Effector memory CD8-positive, alpha-beta T cell (primary cell): ENCODE measurements at regions not wholly inside any gene's neighbourhood (a gene's known extent, or its start where the extent isn't known, plus 50 kb on each side); places are given as distances from the start of the nearest gene placed in this dataset.

Experiments used
- ATAC-seq: fragments of 150-1000 bp; cut with Tn5 transposase; replicated peaks from 2 replicates; pipeline ENCODE4 v1.10.0; 2021; ENCODE audit warnings: mild to moderate bottlenecking, moderate library complexity
- DNase-seq, 3 experiments: peaks; one replicate each; pipeline ENCODE4 v3.0.0; 2021
- H3K27ac Mint-ChIP-seq, 2 donors: one replicate each; pipeline ENCODE4 v1.8.0; 2022; ENCODE audit warnings: mild to moderate bottlenecking in 2 of 2, mixed read lengths in 2 of 2, moderate library complexity in 2 of 2
- H3K27me3 Mint-ChIP-seq, 2 donors: one replicate each; pipeline ENCODE4 v1.8.0; 2022; ENCODE audit warnings: mixed read lengths in 2 of 2
- H3K36me3 Mint-ChIP-seq: one replicate; pipeline ENCODE4 v1.8.0; 2022; ENCODE audit warnings: mild to moderate bottlenecking, moderate library complexity, mixed read lengths; ENCODE audit not compliant: insufficient read depth
- H3K4me1 Mint-ChIP-seq, 2 donors: one replicate each; pipeline ENCODE4 v1.8.0; 2022; ENCODE audit warnings: low read depth in 2 of 2, mixed read lengths in 2 of 2
- H3K4me3 Mint-ChIP-seq, 2 donors: one replicate each; pipeline ENCODE4 v1.8.0; 2022; ENCODE audit warnings: mild to moderate bottlenecking in 2 of 2, mixed read lengths in 2 of 2, moderate library complexity in 2 of 2
- H3K9me3 Mint-ChIP-seq, 2 donors: one replicate each; pipeline ENCODE4 v1.8.0; 2022; ENCODE audit warnings: mixed read lengths in 2 of 2

DNA sequence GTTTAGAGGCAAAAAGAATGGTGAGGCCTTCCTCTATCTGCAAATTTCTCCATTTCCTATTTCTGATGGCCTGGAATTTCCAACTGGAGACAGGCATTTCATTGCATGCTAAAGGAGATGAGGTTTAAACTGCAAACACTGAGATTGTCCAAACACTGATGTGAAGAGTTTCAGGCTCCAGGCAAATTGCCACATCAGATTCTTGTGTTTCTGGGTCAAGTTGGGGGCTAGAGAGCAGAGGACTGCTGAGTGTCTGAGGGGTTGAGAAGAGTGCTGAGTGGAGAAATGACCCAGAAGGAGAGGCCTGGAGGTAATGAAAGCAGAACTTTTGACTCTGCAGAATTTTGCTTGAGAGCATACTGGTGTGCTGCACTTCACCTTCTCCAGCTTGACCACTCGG is 216.7 kb upstream of the MPHOSPH6 start:
- no peak for ATAC-seq
- Mint-ChIP-seq H3K9me3 (no peaks in the 10 kb centered on the region), H3K36me3 (no peaks in the 10 kb centered on the region), H3K4me1 (no peaks in the 10 kb centered on the region), H3K27ac (no peak overlapping the region), H3K4me3 (no peak overlapping the region), H3K27me3 (peaks cover 0 to 3% of the 10 kb centered on the region in 2 donors)
- no peak for DNase-seq

DNA sequence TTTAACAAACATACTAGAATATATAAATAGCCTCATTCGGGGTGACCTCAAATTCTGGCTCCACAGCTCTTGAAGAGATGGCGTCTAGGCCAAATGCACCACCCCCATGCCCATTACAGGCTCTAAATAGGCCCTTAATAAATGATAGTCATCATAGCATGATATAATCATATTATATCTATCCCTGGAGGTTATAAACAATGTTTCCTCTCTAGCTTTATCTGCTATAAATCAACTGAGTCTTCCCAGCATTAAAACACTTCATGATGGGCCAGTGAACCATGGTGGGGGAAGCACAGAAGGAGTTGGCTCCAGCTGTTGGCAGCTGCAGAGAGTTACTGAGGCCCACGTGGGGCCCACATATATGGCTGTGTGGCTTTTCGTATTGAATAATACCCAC is 214.9 kb upstream of the MPHOSPH6 start:
- Mint-ChIP-seq H3K4me1 (no peaks in the 10 kb centered on the region), H3K9me3 (no peaks in the 10 kb centered on the region), H3K36me3 (no peaks in the 10 kb centered on the region), H3K27ac (no peak overlapping the region), H3K27me3 (peaks cover 0 to 13% of the 10 kb centered on the region in 2 donors), H3K4me3 (no peak overlapping the region)
- no peak for ATAC-seq
- DNase-seq: no peak

DNA sequence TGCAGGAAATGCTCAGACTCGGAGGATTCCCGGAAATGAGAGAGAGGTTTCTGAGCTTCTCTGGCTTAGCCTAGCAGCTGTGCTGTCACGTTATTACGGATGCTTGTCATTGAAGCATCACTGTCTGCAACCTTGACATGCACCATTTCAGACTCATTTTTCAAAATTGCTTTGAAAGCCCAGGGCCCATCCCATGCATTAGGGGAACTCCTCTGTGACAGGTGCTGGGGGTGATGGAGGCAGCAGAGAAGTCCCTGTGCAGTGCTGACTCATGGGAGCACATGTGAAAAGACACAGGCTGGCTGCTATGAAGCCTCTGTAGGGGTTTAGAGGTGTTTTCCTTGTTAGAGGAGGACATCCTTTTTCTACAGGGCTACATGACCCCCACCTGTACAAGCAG is 214.0 kb upstream of the MPHOSPH6 start:
- no peak overlapping the region for H3K27ac Mint-ChIP-seq
- no peaks in the 10 kb centered on the region for H3K9me3 Mint-ChIP-seq
- H3K27me3 Mint-ChIP-seq: peaks cover 0 to 15% of the 10 kb centered on the region in 2 donors
- H3K4me3 Mint-ChIP-seq: no peak overlapping the region
- H3K4me1 Mint-ChIP-seq: no peaks in the 10 kb centered on the region
- no peaks in the 10 kb centered on the region for H3K36me3 Mint-ChIP-seq
- no peak for DNase-seq
- ATAC-seq: peak; percentile 24

DNA sequence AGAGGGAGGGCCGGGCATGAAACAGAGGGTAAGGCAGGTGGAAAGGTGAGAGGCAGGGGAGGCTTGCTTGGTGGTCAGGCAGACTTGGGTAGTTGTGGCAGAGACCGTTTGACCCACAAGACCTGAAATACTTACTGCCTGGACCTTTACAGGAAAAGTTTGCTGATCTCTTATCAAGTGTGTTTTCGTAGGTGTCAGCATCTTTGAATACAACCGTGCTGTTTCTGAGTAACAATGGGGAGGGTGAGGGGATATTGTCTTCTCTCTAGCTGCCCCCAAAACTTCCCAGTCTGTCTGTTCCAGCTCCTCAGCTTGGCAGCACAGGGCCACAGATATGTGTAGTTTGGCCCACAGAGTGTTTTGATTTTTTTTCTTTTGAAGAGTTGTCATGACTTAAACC is 212.5 kb upstream of the MPHOSPH6 start:
- ATAC-seq: no peak
- peaks cover 0 to 16% of the 10 kb centered on the region in 2 donors for H3K27me3 Mint-ChIP-seq

DNA sequence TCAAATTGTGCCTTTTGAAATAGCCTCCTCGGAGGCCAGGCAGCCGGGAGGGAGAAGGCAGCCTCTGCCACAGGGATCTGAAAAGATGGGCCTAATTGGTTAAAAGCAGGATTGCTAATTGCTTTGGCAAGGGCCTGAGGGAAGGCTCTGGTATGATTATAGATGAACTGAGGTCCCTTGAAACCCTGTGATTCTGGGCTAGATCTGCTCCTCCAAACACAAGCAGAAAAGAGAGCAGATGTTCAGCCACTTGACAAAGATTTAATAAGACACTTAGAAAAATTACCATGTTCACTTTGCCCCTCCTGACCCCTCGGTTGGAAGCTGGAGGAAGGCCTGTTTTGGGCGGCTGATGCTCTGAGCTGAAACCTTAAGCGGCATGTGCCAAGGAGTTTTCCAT is 209.5 kb upstream of the MPHOSPH6 start:
- Mint-ChIP-seq H3K36me3 (no peaks in the 10 kb centered on the region), H3K4me3 (no peak overlapping the region), H3K4me1 (no peaks in the 10 kb centered on the region), H3K27me3 (peaks cover 0 to 34% of the 10 kb centered on the region in 2 donors), H3K9me3 (no peaks in the 10 kb centered on the region), H3K27ac (no peak overlapping the region)
- no peak for DNase-seq
- no peak for ATAC-seq

More for the DNA sequence above, 212.5 kb upstream of the MPHOSPH6 start:
- H3K36me3 Mint-ChIP-seq: no peaks in the 10 kb centered on the region
- H3K9me3 Mint-ChIP-seq: no peaks in the 10 kb centered on the region
- DNase-seq: no peak
- no peaks in the 10 kb centered on the region for H3K4me1 Mint-ChIP-seq
- H3K4me3 Mint-ChIP-seq: no peak overlapping the region
- peak overlapping the region in 1 of 2 donors; percentile 7 for H3K27ac Mint-ChIP-seq

DNA sequence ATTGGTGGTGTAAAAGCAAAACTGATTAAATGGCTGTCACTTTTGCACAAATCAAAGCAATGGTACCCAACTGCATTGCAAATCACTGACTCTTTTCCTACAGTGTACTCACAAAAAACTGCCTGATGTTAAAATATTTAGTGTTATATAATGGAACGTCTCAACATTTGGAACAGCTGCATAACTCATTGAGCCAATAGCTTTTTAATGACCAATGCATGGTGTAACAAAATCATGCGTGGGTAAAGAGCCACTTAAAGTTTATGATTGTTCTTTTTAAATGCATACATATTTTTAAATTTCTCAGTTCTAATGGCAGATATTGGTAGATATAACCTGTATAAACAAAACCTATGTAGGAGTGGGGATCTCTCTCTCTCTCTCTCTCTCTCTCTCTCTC is 204.0 kb upstream of the MPHOSPH6 start:
- Mint-ChIP-seq H3K4me1 (no peaks in the 10 kb centered on the region), H3K27ac (no peak overlapping the region), H3K4me3 (no peak overlapping the region), H3K27me3 (peaks cover 0 to 19% of the 10 kb centered on the region in 2 donors), H3K36me3 (no peaks in the 10 kb centered on the region), H3K9me3 (no peaks in the 10 kb centered on the region)
- ATAC-seq (no peak), DNase-seq (no peak)

DNA sequence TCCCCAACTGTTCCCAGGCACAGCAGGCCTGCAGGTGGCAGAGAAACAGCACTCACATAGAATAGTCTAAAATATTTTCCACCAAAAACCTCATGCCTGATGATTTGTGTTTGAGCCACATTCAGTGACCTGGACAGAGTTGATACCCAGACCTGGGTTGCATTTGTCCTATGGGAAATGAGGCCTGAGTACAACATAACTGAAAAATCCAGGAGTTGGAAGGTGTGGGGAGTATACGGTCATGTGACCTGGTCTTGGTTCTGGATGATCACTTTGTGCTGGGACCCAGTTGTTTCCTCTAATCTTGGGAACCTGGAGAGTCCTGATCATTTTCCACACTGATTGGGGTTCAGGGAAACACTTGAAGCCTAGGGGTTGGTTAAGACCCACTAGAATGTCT is 200.3 kb upstream of the MPHOSPH6 start:
- Mint-ChIP-seq H3K4me1 (peaks cover 4 to 5% of the 10 kb centered on the region in 2 donors), H3K27ac (no peak overlapping the region), H3K27me3 (peaks cover 0 to 4% of the 10 kb centered on the region in 2 donors), H3K36me3 (no peaks in the 10 kb centered on the region), H3K4me3 (no peak overlapping the region), H3K9me3 (no peaks in the 10 kb centered on the region)
- DNase-seq (no peak), ATAC-seq (no peak)

DNA sequence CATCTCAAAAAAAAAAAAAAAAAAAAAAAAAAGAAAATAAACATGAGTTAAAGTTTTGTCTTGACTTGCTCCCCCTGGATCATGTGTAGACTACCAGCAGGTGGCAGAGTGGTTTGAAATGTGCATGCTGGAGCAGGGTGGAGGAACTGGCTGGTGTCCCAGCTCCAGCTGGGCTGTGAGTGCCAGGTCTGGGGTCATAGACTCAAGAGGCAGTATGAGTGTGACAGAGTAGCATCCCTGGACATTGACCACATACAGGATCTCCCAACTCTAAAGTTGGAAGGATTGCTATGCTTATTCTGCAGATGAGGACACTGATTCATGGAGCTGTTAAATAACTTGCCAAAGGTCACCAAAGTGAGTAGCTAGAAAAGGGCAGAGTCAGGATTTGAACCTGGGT is 198.0 kb upstream of the MPHOSPH6 start:
- H3K4me1 Mint-ChIP-seq: peaks cover 4 to 5% of the 10 kb centered on the region in 2 donors
- H3K4me3 Mint-ChIP-seq: no peak overlapping the region
- no peaks in the 10 kb centered on the region for H3K36me3 Mint-ChIP-seq
- no peak for ATAC-seq
- H3K9me3 Mint-ChIP-seq: no peaks in the 10 kb centered on the region
- H3K27ac Mint-ChIP-seq: peak overlapping the region in 1 of 2 donors; percentile 67
- peaks cover 6 to 9% of the 10 kb centered on the region in 2 donors for H3K27me3 Mint-ChIP-seq
- peak; percentile 15 to 37 (median 31) for DNase-seq

DNA sequence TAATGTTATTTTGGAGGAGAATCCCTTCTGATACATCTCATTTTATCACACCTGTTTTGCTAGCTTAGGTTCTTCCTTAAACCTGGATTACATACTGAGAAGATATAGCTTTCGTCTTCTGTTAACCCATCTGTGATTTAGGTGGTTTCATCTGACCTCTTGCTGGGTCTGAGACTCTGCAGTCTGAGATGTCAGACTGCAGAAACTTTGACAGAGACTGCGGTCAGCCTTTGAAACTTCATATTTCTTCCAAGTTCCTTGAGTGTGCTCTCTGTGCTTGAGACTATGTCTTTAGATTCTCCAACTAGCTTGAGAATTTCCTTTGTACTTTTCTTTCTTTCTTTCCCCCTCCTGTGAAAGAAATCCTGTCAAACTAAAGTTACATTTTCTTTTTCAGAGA is 196.4 kb upstream of the MPHOSPH6 start:
- H3K36me3 Mint-ChIP-seq: no peaks in the 10 kb centered on the region
- no peak overlapping the region for H3K4me3 Mint-ChIP-seq
- peaks cover 16 to 19% of the 10 kb centered on the region in 2 donors for H3K27me3 Mint-ChIP-seq
- no peaks in the 10 kb centered on the region for H3K9me3 Mint-ChIP-seq
- H3K27ac Mint-ChIP-seq: no peak overlapping the region
- DNase-seq (no peak), ATAC-seq (no peak)
- peaks cover 4 to 5% of the 10 kb centered on the region in 2 donors for H3K4me1 Mint-ChIP-seq

DNA sequence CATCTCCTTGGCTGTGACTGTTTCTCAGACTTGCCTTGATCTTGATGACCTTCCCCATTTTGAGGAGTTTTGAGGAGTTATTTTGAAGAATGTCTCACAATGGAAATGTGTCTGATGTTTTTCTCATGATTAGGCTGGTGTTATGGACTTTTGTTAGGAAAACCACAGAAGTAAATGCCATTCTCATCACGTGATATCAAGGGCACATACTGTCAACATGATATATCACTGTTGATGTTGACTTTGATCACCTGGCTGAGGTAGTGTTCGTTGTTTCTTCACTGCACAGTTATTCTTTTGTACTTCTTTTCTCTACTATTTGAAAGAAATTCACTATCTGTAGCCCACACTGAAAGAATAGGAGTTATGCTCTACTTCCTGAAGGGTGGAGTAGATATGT is 194.7 kb upstream of the MPHOSPH6 start:
- H3K9me3 Mint-ChIP-seq: no peaks in the 10 kb centered on the region
- ATAC-seq (no peak), DNase-seq (no peak)
- H3K27ac Mint-ChIP-seq: no peak overlapping the region
- H3K36me3 Mint-ChIP-seq: no peaks in the 10 kb centered on the region
- H3K4me1 Mint-ChIP-seq: peaks cover 4 to 5% of the 10 kb centered on the region in 2 donors
- H3K4me3 Mint-ChIP-seq: no peak overlapping the region
- H3K27me3 Mint-ChIP-seq: peaks cover 16 to 19% of the 10 kb centered on the region in 2 donors

DNA sequence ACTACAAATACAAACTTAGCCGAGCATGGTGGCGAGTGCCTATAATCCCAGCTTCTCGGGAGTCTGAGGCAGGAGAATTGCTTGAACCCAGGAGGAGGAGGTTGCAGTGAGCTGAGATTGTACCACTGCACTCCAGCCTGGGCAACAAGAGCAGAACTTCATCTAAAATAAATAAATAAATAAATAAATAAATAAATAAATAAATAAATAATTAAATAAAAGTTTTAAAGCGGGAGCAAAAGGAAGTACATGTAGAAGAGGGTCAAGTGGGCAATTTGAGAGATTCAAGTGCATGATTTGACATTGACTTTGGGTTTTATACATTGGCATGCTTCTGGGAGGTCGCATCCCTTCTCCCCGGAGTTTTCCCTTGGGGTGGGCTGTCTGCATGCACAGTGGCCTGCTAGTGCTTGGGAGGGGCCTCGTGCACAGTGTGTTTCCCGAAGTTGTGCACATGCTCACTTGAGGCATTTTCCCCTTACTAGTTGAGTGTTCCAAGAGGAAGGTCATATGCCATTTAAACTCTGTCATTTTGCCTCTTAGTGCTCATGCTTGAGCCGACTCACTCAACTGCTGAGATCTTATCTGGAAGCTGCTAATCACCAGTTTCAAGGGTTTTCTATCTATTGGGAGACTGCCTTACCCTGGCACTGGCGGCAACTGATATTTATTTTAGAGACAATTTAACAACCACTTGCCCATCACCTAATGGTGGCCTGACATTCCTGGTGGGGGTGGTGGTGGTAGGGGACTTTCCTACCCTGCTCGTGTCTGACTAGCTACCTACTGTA is 193.2 kb upstream of the MPHOSPH6 start:
- Mint-ChIP-seq H3K9me3 (no peaks in the 10 kb centered on the region), H3K4me3 (no peak overlapping the region), H3K4me1 (peaks cover 3 to 11% of the 10 kb centered on the region in 2 donors), H3K27ac (no peak overlapping the region), H3K36me3 (no peaks in the 10 kb centered on the region), H3K27me3 (peaks cover 24 to 30% of the 10 kb centered on the region in 2 donors)
- ATAC-seq: no peak
- no peak for DNase-seq

DNA sequence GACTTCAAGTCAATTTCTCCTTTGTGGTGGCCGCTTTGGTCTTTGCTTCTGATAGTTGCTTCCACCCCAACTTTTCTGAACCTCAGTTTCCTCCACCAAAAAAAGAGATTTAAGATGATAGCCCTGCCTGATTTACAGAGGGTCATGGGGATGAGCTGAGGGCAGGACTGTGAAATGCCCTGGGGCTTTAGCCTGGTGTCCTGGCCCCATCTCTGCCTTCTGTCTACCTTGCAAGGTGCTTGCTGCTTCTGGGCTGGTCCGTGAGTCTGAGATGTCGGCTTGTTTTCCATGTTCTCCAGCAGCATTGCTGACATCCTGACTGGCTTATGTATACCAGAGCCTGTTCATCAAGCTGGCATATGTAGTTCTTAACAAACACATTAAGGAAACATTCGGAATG is 191.9 kb upstream of the MPHOSPH6 start:
- H3K36me3 Mint-ChIP-seq: no peaks in the 10 kb centered on the region
- ATAC-seq (no peak), DNase-seq (no peak)
- H3K4me1 Mint-ChIP-seq: peaks cover 0 to 10% of the 10 kb centered on the region in 2 donors
- H3K9me3 Mint-ChIP-seq: no peaks in the 10 kb centered on the region
- H3K27me3 Mint-ChIP-seq: peaks cover 30 to 32% of the 10 kb centered on the region in 2 donors
- H3K4me3 Mint-ChIP-seq: no peak overlapping the region
- H3K27ac Mint-ChIP-seq: no peak overlapping the region

DNA sequence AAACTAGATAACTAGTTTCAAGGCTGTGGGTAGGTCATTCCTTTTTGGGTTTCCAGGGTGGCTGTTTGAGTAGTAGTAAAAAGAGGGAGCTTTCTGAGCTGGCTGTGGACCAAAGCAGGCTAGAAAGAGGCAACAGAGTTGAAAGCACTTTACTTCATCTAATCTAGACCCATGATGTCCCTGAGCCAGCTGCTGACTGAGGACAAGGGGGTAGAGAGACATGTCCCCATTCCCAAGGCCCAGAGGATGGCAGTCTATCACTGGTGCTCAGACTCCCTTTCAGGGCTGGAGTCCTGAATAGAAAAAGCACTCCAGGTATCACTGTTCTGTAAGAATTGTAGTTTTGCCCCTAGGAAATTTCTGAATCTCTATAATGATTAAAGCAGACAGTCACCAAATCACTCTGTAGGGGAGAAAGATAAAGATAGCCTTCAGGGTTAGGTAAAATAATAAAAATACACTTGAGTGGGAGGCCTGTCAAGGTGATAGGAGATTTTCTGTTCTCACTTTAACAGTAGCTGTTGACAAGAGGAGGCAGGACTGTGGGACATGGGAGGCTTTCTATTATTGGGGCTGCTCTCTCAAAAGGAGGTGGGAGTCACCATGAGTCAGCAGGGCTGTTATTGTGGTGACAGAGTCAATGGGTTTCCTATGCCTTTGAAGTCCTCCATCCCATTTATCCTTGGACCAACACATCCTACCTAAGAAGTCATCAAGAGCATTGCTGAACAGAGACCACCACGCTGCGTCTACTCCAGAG is 190.2 kb upstream of the MPHOSPH6 start:
- peaks cover 32% of the 10 kb centered on the region in 2 donors for H3K27me3 Mint-ChIP-seq
- DNase-seq (no peak), ATAC-seq (no peak)
- H3K36me3 Mint-ChIP-seq: no peaks in the 10 kb centered on the region
- H3K27ac Mint-ChIP-seq: peak overlapping the region in 1 of 2 donors; percentile 30
- H3K4me1 Mint-ChIP-seq: peaks cover 0 to 10% of the 10 kb centered on the region in 2 donors
- H3K9me3 Mint-ChIP-seq: no peaks in the 10 kb centered on the region
- H3K4me3 Mint-ChIP-seq: no peak overlapping the region
